ENCODE measurements at regions not wholly inside any gene's neighbourhood (a gene's known extent, or its start where the extent isn't known, plus 50 kb on each side); places are given as distances from the start of the nearest gene placed in this dataset.

DNA sequence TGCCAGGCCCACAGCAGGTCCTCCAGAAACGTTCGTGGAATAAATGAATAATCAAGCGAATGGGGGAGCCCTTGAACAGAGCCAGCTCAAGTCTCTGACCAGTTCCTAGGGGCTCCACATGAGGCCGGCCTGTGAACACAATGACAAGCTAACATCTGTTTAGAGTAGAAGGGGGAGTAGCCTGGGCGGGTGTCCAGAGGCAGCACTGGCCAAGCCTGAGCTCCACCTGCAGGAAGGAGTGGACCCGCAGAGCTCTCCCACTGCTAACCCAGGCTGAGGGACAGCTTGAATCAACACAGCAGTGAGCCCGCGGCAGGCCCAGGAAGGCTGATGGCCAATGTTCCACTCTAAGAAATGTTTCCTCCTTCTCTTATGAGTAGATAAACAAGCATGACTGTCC, 234.8 kb upstream of the RAB6C start:
- Mint-ChIP-seq H3K27ac (no peak overlapping the region), H3K27me3 (peaks cover 4% of the 10 kb centered on the region), H3K4me3 (no peak overlapping the region), H3K9me3 (no peaks in the 10 kb centered on the region), H3K4me1 (ENCODE audit: low read depth) (no peaks in the 10 kb centered on the region), H3K36me3 (ENCODE audit: low read depth) (no peaks in the 10 kb centered on the region)
- Histone ChIP-seq H3K27me3 (ENCODE audit: control insufficient read depth in 1 of 2, insufficient read depth in 2 of 2, low read length in 2 of 2) (no peaks in the 10 kb centered on the region), H3K36me3 (ENCODE audit: insufficient read depth, low read length) (no peaks in the 10 kb centered on the region), H3K27ac (ENCODE audit: low read depth in 1 of 2, low read length in 2 of 2) (no peak overlapping the region), H3K9me3 (ENCODE audit: control insufficient read depth in 1 of 2, insufficient read depth in 1 of 2, low read length in 2 of 2) (peaks cover 0 to 23% of the 10 kb centered on the region in 2 experiments), H3K4me3 (ENCODE audit: low read length) (no peak overlapping the region), H3K4me1 (ENCODE audit: insufficient read depth, low read length) (no peaks in the 10 kb centered on the region)
- TF ChIP-seq, protein P1, sequence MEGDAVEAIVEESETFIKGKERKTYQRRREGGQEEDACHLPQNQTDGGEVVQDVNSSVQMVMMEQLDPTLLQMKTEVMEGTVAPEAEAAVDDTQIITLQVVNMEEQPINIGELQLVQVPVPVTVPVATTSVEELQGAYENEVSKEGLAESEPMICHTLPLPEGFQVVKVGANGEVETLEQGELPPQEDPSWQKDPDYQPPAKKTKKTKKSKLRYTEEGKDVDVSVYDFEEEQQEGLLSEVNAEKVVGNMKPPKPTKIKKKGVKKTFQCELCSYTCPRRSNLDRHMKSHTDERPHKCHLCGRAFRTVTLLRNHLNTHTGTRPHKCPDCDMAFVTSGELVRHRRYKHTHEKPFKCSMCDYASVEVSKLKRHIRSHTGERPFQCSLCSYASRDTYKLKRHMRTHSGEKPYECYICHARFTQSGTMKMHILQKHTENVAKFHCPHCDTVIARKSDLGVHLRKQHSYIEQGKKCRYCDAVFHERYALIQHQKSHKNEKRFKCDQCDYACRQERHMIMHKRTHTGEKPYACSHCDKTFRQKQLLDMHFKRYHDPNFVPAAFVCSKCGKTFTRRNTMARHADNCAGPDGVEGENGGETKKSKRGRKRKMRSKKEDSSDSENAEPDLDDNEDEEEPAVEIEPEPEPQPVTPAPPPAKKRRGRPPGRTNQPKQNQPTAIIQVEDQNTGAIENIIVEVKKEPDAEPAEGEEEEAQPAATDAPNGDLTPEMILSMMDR (IDR thresholded peaks at IDR 0.05): no peak
- CTCF ChIA-PET: no interaction called here
- DNase-seq (no peak), ATAC-seq (ENCODE audit: poor library complexity) (no peak)
- intact Hi-C loops (cut with DNase I, micrococcal nuclease): no loop called here
- POLR2A ChIA-PET: no interaction called here

DNA sequence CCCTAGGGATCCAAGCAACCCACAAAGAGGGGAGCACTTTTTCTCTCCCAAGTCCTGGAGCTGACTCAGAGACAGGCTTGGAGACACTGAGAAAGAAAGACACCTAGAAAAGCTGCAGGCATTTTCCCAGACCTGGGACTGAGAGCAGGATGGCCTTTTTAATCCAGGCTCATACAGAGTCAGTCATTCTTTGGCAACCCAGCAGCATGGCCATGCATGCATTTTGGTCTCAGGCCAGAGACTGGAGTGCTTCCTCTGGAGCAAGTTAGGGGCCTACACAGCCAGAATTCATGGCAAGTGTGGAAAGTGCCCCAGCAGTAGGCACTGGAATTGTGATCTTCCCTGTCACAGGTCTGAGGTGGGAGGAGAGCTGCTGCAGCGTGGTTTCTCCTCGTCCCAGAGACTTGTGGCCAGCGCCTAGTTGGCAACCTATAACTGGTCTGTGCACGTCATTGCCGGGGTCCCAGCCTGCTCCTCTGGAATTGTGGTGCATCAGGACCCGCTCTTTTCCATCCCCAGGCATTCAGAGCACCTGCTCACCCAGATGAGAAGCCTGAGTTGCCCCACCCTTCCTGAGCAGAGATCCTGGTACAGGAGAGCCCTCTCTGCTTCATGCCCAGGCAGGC, 231.9 kb upstream of the RAB6C start:
- DNase-seq: no peak
- Histone ChIP-seq H3K36me3 (ENCODE audit: insufficient read depth, low read length) (no peaks in the 10 kb centered on the region), H3K27ac (ENCODE audit: low read depth in 1 of 2, low read length in 2 of 2) (no peak overlapping the region), H3K4me1 (ENCODE audit: insufficient read depth, low read length) (no peaks in the 10 kb centered on the region), H3K4me3 (ENCODE audit: low read length) (no peak overlapping the region), H3K27me3 (ENCODE audit: control insufficient read depth in 1 of 2, insufficient read depth in 2 of 2, low read length in 2 of 2) (no peaks in the 10 kb centered on the region), H3K9me3 (ENCODE audit: control insufficient read depth in 1 of 2, insufficient read depth in 1 of 2, low read length in 2 of 2) (peaks cover 0 to 6% of the 10 kb centered on the region in 2 experiments)
- no peak for ATAC-seq (ENCODE audit: poor library complexity)
- Mint-ChIP-seq H3K4me3 (no peak overlapping the region), H3K4me1 (ENCODE audit: low read depth) (no peaks in the 10 kb centered on the region), H3K27me3 (peaks cover 4% of the 10 kb centered on the region), H3K9me3 (peaks cover 2% of the 10 kb centered on the region), H3K36me3 (ENCODE audit: low read depth) (no peaks in the 10 kb centered on the region), H3K27ac (no peak overlapping the region)
- intact Hi-C loops (cut with DNase I, micrococcal nuclease): no loop called here
- TF ChIP-seq, protein P1 (IDR thresholded peaks at IDR 0.05): no peak
- ChIA-PET POLR2A (no interaction called here), CTCF (no interaction called here)

DNA sequence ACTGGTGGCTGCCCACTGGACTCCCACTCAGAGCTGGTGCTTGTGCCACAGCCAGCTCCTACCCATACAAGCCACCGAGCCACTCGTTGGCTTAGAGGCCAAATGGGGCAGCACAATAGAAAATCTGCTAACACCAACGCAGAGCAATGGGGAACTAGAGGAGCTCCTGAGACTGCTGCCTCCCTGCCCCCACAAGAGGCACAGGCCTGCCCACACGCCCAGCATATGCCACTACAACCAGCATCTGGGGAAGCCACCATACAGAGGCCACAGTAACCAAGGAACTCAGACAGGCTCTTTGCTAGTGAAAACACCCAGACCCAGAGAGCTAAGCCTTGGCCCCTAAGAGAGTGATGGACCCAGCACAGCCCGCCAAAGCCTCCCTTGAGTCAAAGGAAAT, 231.2 kb upstream of the RAB6C start:
- Mint-ChIP-seq H3K4me3 (no peak overlapping the region), H3K27me3 (peaks cover 4% of the 10 kb centered on the region), H3K4me1 (ENCODE audit: low read depth) (no peaks in the 10 kb centered on the region), H3K36me3 (ENCODE audit: low read depth) (no peaks in the 10 kb centered on the region), H3K9me3 (peaks cover 2% of the 10 kb centered on the region), H3K27ac (no peak overlapping the region)
- Histone ChIP-seq H3K4me3 (ENCODE audit: low read length) (no peak overlapping the region), H3K27ac (ENCODE audit: low read depth in 1 of 2, low read length in 2 of 2) (no peak overlapping the region), H3K4me1 (ENCODE audit: insufficient read depth, low read length) (no peaks in the 10 kb centered on the region), H3K9me3 (ENCODE audit: control insufficient read depth in 1 of 2, insufficient read depth in 1 of 2, low read length in 2 of 2) (peaks cover 0 to 5% of the 10 kb centered on the region in 2 experiments), H3K36me3 (ENCODE audit: insufficient read depth, low read length) (no peaks in the 10 kb centered on the region), H3K27me3 (ENCODE audit: control insufficient read depth in 1 of 2, insufficient read depth in 2 of 2, low read length in 2 of 2) (no peaks in the 10 kb centered on the region)
- intact Hi-C loops (cut with DNase I, micrococcal nuclease): no loop called here
- ATAC-seq (ENCODE audit: poor library complexity) (no peak), DNase-seq (no peak)
- TF ChIP-seq, protein P1 (IDR thresholded peaks at IDR 0.05): no peak
- ChIA-PET CTCF (no interaction called here), POLR2A (no interaction called here)

Measured in CD4-positive, alpha-beta T cell (primary cell).